ENCODE measurements at regions not wholly inside any gene's neighbourhood (a gene's known extent, or its start where the extent isn't known, plus 50 kb on each side); places are given as distances from the start of the nearest gene placed in this dataset.

- TF ChIP-seq POLR2A (IDR thresholded peaks at IDR 0.05) (no peak), CTCF (IDR thresholded peaks at IDR 0.05) (no peak)
Observed at GRCh38 chr3:76841747-76842146, 198.2 kb upstream of the ROBO2 start.

All from Peyer's patch (tissue), 4 donors.